GM21786 (cell line): ENCODE measurements at regions not wholly inside any gene's neighbourhood (a gene's known extent, or its start where the extent isn't known, plus 50 kb on each side); places are given as distances from the start of the nearest gene placed in this dataset.

Source experiments
- ATAC-seq: cut with Tn5 transposase; IDR thresholded peaks from one replicate; pipeline ENCODE4 v1.9.1; 2021; ENCODE audit not compliant: unreplicated experiment

GRCh38 chr11:36876266-36876665, 278.2 kb upstream of the RAG2 start:
- no peak for ATAC-seq

GRCh38 chr11:36874291-36874690, 276.3 kb upstream of the RAG2 start:
- no peak for ATAC-seq

- ATAC-seq = no peak
Observed at GRCh38 chr11:36870361-36870760, 272.3 kb upstream of the RAG2 start.

GRCh38 chr11:36868380-36868779, 270.3 kb upstream of the RAG2 start:
- ATAC-seq = no peak

- no peak for ATAC-seq
Observed at GRCh38 chr11:36865846-36866245, 267.8 kb upstream of the RAG2 start.

- ATAC-seq = no peak
Observed at GRCh38 chr11:36854875-36855274, 256.8 kb upstream of the RAG2 start.

GRCh38 chr11:36848660-36849059, 250.6 kb upstream of the RAG2 start:
- ATAC-seq = no peak

- ATAC-seq = no peak
Observed at GRCh38 chr11:36840378-36840777, 242.3 kb upstream of the RAG2 start.

GRCh38 chr11:36837831-36838437, 239.9 kb upstream of the RAG2 start:
- ATAC-seq = no peak

GRCh38 chr11:36825251-36825650, 227.2 kb upstream of the RAG2 start:
- ATAC-seq = no peak

- ATAC-seq = no peak
Observed at GRCh38 chr11:36824349-36824748, 226.3 kb upstream of the RAG2 start.

- no peak for ATAC-seq
Observed at GRCh38 chr11:36822829-36823228, 224.8 kb upstream of the RAG2 start.

GRCh38 chr11:36818410-36818809, 220.4 kb upstream of the RAG2 start:
- no peak for ATAC-seq

GRCh38 chr11:36817336-36817965, 219.4 kb upstream of the RAG2 start:
- ATAC-seq = no peak

- no peak for ATAC-seq
Observed at GRCh38 chr11:36809303-36809702, 211.3 kb upstream of the RAG2 start.

- ATAC-seq = no peak
Observed at GRCh38 chr11:36807871-36808270, 209.8 kb upstream of the RAG2 start.

GRCh38 chr11:36803084-36803483, 205.0 kb upstream of the RAG2 start:
- no peak for ATAC-seq

- no peak for ATAC-seq
Observed at GRCh38 chr11:36792996-36793914, 195.2 kb upstream of the RAG2 start.

GRCh38 chr11:36791957-36792356, 193.9 kb upstream of the RAG2 start:
- ATAC-seq = no peak

GRCh38 chr11:36790526-36790925, 192.5 kb upstream of the RAG2 start:
- ATAC-seq = no peak

- ATAC-seq = no peak
Observed at GRCh38 chr11:36783808-36784207, 185.8 kb upstream of the RAG2 start.

GRCh38 chr11:36779791-36780190, 181.8 kb upstream of the RAG2 start:
- ATAC-seq = no peak
